ENCODE measurements at regions not wholly inside any gene's neighbourhood (a gene's known extent, or its start where the extent isn't known, plus 50 kb on each side); places are given as distances from the start of the nearest gene placed in this dataset.

- TF ChIP-seq CTCF (IDR thresholded peaks at IDR 0.05; ENCODE audit: low read depth, low read length, missing control alignments): no peak
- Histone ChIP-seq H3K4me3 (ENCODE audit: low read depth, low read length) (no peak overlapping the region), H3K27ac (no peak overlapping the region), H3K36me3 (replicated peaks) (no peaks in the 10 kb centered on the region), H3K27me3 (replicated peaks) (no peaks in the 10 kb centered on the region)
- in situ Hi-C loops (cut with HindIII; ENCODE audit: low pct_ligation_motif_present, low sequenced_read_pairs): no loop called here
- DNase-seq: no peak
These were observed 582.5 kb downstream of the EFNB2 start for GRCh38 chr13:105952973-105953290.

- Histone ChIP-seq H3K27ac (no peak overlapping the region), H3K4me3 (ENCODE audit: low read depth, low read length) (no peak overlapping the region), H3K36me3 (replicated peaks) (no peaks in the 10 kb centered on the region), H3K27me3 (replicated peaks) (no peaks in the 10 kb centered on the region)
- TF ChIP-seq CTCF (IDR thresholded peaks at IDR 0.05; ENCODE audit: low read depth, low read length, missing control alignments): no peak
- in situ Hi-C loops (cut with HindIII; ENCODE audit: low pct_ligation_motif_present, low sequenced_read_pairs): no loop called here
- no peak for DNase-seq
These were observed 583.1 kb downstream of the EFNB2 start for GRCh38 chr13:105952233-105952972.

- in situ Hi-C loops (cut with HindIII; ENCODE audit: low pct_ligation_motif_present, low sequenced_read_pairs): no loop called here
- no peak for DNase-seq
- Histone ChIP-seq H3K36me3 (replicated peaks) (no peaks in the 10 kb centered on the region), H3K4me3 (ENCODE audit: low read depth, low read length) (no peak overlapping the region), H3K27me3 (replicated peaks) (no peaks in the 10 kb centered on the region), H3K27ac (no peak overlapping the region)
- no peak for TF ChIP-seq CTCF (IDR thresholded peaks at IDR 0.05; ENCODE audit: low read depth, low read length, missing control alignments)
These were observed 587.3 kb downstream of the EFNB2 start for GRCh38 chr13:105948143-105948542.

- no peak for DNase-seq
- in situ Hi-C loops (cut with HindIII; ENCODE audit: low pct_ligation_motif_present, low sequenced_read_pairs): no loop called here
- no peak overlapping the region for H3K27ac ChIP-seq
These were observed 594.6 kb downstream of the EFNB2 start for GRCh38 chr13:105940882-105941281.

GRCh38 chr13:105937451-105937850 lies 598.0 kb downstream of the EFNB2 start:
- no peak for DNase-seq
- no peak for TF ChIP-seq CTCF (IDR thresholded peaks at IDR 0.05; ENCODE audit: low read depth, low read length, missing control alignments)
- no peaks in the 10 kb centered on the region for H3K27me3 ChIP-seq (replicated peaks)
- no peak overlapping the region for H3K4me3 ChIP-seq (ENCODE audit: low read depth, low read length)
- no peaks in the 10 kb centered on the region for H3K36me3 ChIP-seq (replicated peaks)
- in situ Hi-C loops (cut with HindIII; ENCODE audit: low pct_ligation_motif_present, low sequenced_read_pairs): no loop called here
- H3K27ac ChIP-seq: no peak overlapping the region

More at GRCh38 chr13:105940882-105941281, 594.6 kb downstream of the EFNB2 start:
- Histone ChIP-seq H3K36me3 (replicated peaks) (no peaks in the 10 kb centered on the region), H3K27me3 (replicated peaks) (no peaks in the 10 kb centered on the region), H3K4me3 (ENCODE audit: low read depth, low read length) (no peak overlapping the region)
- TF ChIP-seq CTCF (IDR thresholded peaks at IDR 0.05; ENCODE audit: low read depth, low read length, missing control alignments): no peak

GRCh38 chr13:105936816-105937215 lies 598.6 kb downstream of the EFNB2 start:
- in situ Hi-C loops (cut with HindIII; ENCODE audit: low pct_ligation_motif_present, low sequenced_read_pairs): no loop called here
- no peak for DNase-seq
- TF ChIP-seq CTCF (IDR thresholded peaks at IDR 0.05; ENCODE audit: low read depth, low read length, missing control alignments): no peak
- Histone ChIP-seq H3K36me3 (replicated peaks) (no peaks in the 10 kb centered on the region), H3K27me3 (replicated peaks) (no peaks in the 10 kb centered on the region), H3K27ac (no peak overlapping the region), H3K4me3 (ENCODE audit: low read depth, low read length) (no peak overlapping the region)

Data from brain microvascular endothelial cell (primary cell).